Common myeloid progenitor, CD34-positive (primary cell): ENCODE measurements at regions not wholly inside any gene's neighbourhood (a gene's known extent, or its start where the extent isn't known, plus 50 kb on each side); places are given as distances from the start of the nearest gene placed in this dataset.

Experiments used
- CTCF ChIA-PET: fragments of 350-600 bp; sonication (Branson Sonifier 250); formaldehyde crosslinking; loops from one replicate; lab custom pipeline; 2021; ENCODE audit warnings: antibody characterized with exemption; lab: Charles Lee
- POLR2A ChIA-PET: fragments of 350-600 bp; sonication (Branson Sonifier 250); formaldehyde crosslinking; loops from one replicate; lab custom pipeline; 2021; ENCODE audit warnings: antibody characterized with exemption; lab: Charles Lee
- DNase-seq, 3 donors: peaks; one replicate each; pipeline versions ENCODE4 v3.0.0 to v3.0.0-alpha.2; 2013
- H3K27ac ChIP-seq, 2 experiments: 1 replicate in 1 of 2; 2 replicates in 1 of 2; pipeline ENCODE4 v1.7.0; 2013; ENCODE audit warnings: inconsistent platforms in 2 of 2, low read length in 2 of 2, mild to moderate bottlenecking in 2 of 2, low read depth in 1 of 2, moderate library complexity in 1 of 2; ENCODE audit not compliant: severe bottlenecking in 2 of 2, insufficient read depth in 1 of 2, poor library complexity in 1 of 2
- H3K27me3 ChIP-seq, 5 experiments: replicated peaks in 2 of 5; 1 replicate in 3 of 5; 2 replicates in 2 of 5; pipeline versions ENCODE4 v1.6.1 to v1.7.0; 2013; ENCODE audit warnings: low read length in 4 of 5, mild to moderate bottlenecking in 2 of 5, moderate library complexity in 2 of 5, inconsistent platforms in 1 of 5; ENCODE audit not compliant: insufficient read depth in 5 of 5, control insufficient read depth in 4 of 5
- H3K36me3 ChIP-seq, 4 experiments: 1 replicate in 2 of 4; 2 replicates in 2 of 4; pipeline versions ENCODE4 v1.6.1 to v1.7.0; 2013; ENCODE audit warnings: low read length in 3 of 4, control low read depth in 1 of 4, mild to moderate bottlenecking in 1 of 4; ENCODE audit not compliant: control insufficient read depth in 4 of 4, insufficient read depth in 4 of 4
- H3K4me1 ChIP-seq, 4 experiments: 1 replicate in 3 of 4; 2 replicates in 1 of 4; pipeline versions ENCODE4 v1.6.1 to v1.7.1; 2013; ENCODE audit warnings: low read length in 3 of 4, mild to moderate bottlenecking in 3 of 4, control low read depth in 1 of 4, inconsistent platforms in 1 of 4, moderate library complexity in 1 of 4; ENCODE audit not compliant: control insufficient read depth in 4 of 4, insufficient read depth in 4 of 4; ENCODE audit errors: control extremely low read depth in 1 of 4
- H3K4me3 ChIP-seq, 7 experiments: 1 replicate in 4 of 7; 2 replicates in 3 of 7; pipeline versions ENCODE4 v1.5.1 to v1.7.0; 2013; ENCODE audit warnings: mild to moderate bottlenecking in 7 of 7, low read length in 6 of 7, moderate library complexity in 6 of 7, inconsistent platforms in 2 of 7, low read depth in 2 of 7, control low read depth in 1 of 7; ENCODE audit not compliant: insufficient read depth in 4 of 7, control insufficient read depth in 1 of 7; ENCODE audit errors: extremely low read depth in 1 of 7
- H3K9me3 ChIP-seq, 5 experiments: 1 replicate in 4 of 5; 2 replicates in 1 of 5; pipeline versions ENCODE4 v1.6.1 to v1.7.1; 2013; ENCODE audit warnings: low read length in 4 of 5, mild to moderate bottlenecking in 2 of 5, inconsistent platforms in 1 of 5, low read depth in 1 of 5, moderate library complexity in 1 of 5; ENCODE audit not compliant: control insufficient read depth in 4 of 5, insufficient read depth in 2 of 5; ENCODE audit errors: control extremely low read depth in 1 of 5
- WGBS: methylation state at CpG from one replicate; pipeline ENCODE4 v1.1.5; 2013; ENCODE audit not compliant: insufficient coverage; 5-methylcytosine and 5-hydroxymethylcytosine counted together

GRCh38 chr7:156089222-156089621, 277.0 kb upstream of the SHH start:
- no peaks in the 10 kb centered on the region for H3K4me1 ChIP-seq
- no peak overlapping the region for H3K27ac ChIP-seq
- ChIA-PET CTCF (no interaction called here), POLR2A (no interaction called here)
- 96% methylated on average over 11 of the region's 11 CpGs for WGBS
- DNase-seq: no peak
- no peaks in the 10 kb centered on the region for H3K36me3 ChIP-seq
- H3K9me3 ChIP-seq: no peaks in the 10 kb centered on the region
- H3K27me3 ChIP-seq: peaks cover 0 to 4% (median 2%) of the 10 kb centered on the region in 5 experiments
- no peak overlapping the region for H3K4me3 ChIP-seq

GRCh38 chr7:156088115-156088514, 275.9 kb upstream of the SHH start:
- Histone ChIP-seq H3K27me3 (peaks cover 0 to 4% (median 0%) of the 10 kb centered on the region in 5 experiments), H3K4me1 (no peaks in the 10 kb centered on the region), H3K27ac (no peak overlapping the region), H3K36me3 (no peaks in the 10 kb centered on the region), H3K4me3 (no peak overlapping the region), H3K9me3 (no peaks in the 10 kb centered on the region)
- no peak for DNase-seq
- ChIA-PET POLR2A (no interaction called here), CTCF (no interaction called here)
- WGBS: 100% methylated on average over 1 of the region's 1 CpG

GRCh38 chr7:156082048-156083040, 270.1 kb upstream of the SHH start:
- POLR2A ChIA-PET: no interaction called here
- 88% methylated on average over 13 of the region's 21 CpGs for WGBS

GRCh38 chr7:156080596-156080995, 268.3 kb upstream of the SHH start:
- Histone ChIP-seq H3K36me3 (no peaks in the 10 kb centered on the region), H3K4me3 (no peak overlapping the region), H3K9me3 (no peaks in the 10 kb centered on the region), H3K27ac (no peak overlapping the region), H3K27me3 (peaks cover 0 to 10% (median 2%) of the 10 kb centered on the region in 5 experiments), H3K4me1 (no peaks in the 10 kb centered on the region)
- CTCF ChIA-PET: no interaction called here
- DNase-seq: no peak
- WGBS: 71% methylated on average over 2 of the region's 3 CpGs
- POLR2A ChIA-PET: no interaction called here

More at GRCh38 chr7:156082048-156083040, 270.1 kb upstream of the SHH start:
- Histone ChIP-seq H3K9me3 (no peaks in the 10 kb centered on the region), H3K27ac (no peak overlapping the region), H3K4me3 (no peak overlapping the region), H3K36me3 (no peaks in the 10 kb centered on the region), H3K4me1 (no peaks in the 10 kb centered on the region), H3K27me3 (peaks cover 0 to 10% (median 2%) of the 10 kb centered on the region in 5 experiments)
- no peak for DNase-seq
- CTCF ChIA-PET: no interaction called here

- H3K9me3 ChIP-seq: no peaks in the 10 kb centered on the region
- H3K27me3 ChIP-seq: peaks cover 0 to 10% (median 2%) of the 10 kb centered on the region in 5 experiments
- POLR2A ChIA-PET: no interaction called here
- no peak overlapping the region for H3K27ac ChIP-seq
- CTCF ChIA-PET: no interaction called here
- H3K4me1 ChIP-seq: no peaks in the 10 kb centered on the region
- 100% methylated on average over 1 of the region's 11 CpGs for WGBS
- no peak overlapping the region for H3K4me3 ChIP-seq
- H3K36me3 ChIP-seq: no peaks in the 10 kb centered on the region
- no peak for DNase-seq
These were observed 267.8 kb upstream of the SHH start for GRCh38 chr7:156080046-156080445.

- CTCF ChIA-PET: no interaction called here
These were observed 266.9 kb upstream of the SHH start for GRCh38 chr7:156079156-156079555.

GRCh38 chr7:156074982-156075615, 262.8 kb upstream of the SHH start:
- H3K36me3 ChIP-seq: no peaks in the 10 kb centered on the region
- H3K27ac ChIP-seq: no peak overlapping the region
- no peaks in the 10 kb centered on the region for H3K9me3 ChIP-seq
- peaks cover 0 to 2% (median 0%) of the 10 kb centered on the region in 5 experiments for H3K27me3 ChIP-seq
- WGBS: 93% methylated on average over 28 of the region's 28 CpGs
- ChIA-PET CTCF (no interaction called here), POLR2A (no interaction called here)
- no peaks in the 10 kb centered on the region for H3K4me1 ChIP-seq
- DNase-seq: no peak
- H3K4me3 ChIP-seq: no peak overlapping the region

More at GRCh38 chr7:156079156-156079555, 266.9 kb upstream of the SHH start:
- POLR2A ChIA-PET: no interaction called here
- H3K4me3 ChIP-seq: no peak overlapping the region
- 83% methylated on average over 8 of the region's 15 CpGs for WGBS
- no peaks in the 10 kb centered on the region for H3K36me3 ChIP-seq
- H3K27me3 ChIP-seq: peaks cover 0 to 10% (median 2%) of the 10 kb centered on the region in 5 experiments
- no peaks in the 10 kb centered on the region for H3K9me3 ChIP-seq
- no peaks in the 10 kb centered on the region for H3K4me1 ChIP-seq
- DNase-seq: no peak
- no peak overlapping the region for H3K27ac ChIP-seq
